HG03066 (cell line): ENCODE measurements at regions not wholly inside any gene's neighbourhood (a gene's known extent, or its start where the extent isn't known, plus 50 kb on each side); places are given as distances from the start of the nearest gene placed in this dataset.
"Not testable (repeated sequence)": the region's sequence is repeated elsewhere in the genome, so short reads cannot be mapped to it uniquely, and the experiment has no call there.

Experiments
- ATAC-seq: cut with Tn5 transposase; IDR thresholded peaks from one replicate; pipeline ENCODE4 v1.9.1; 2021; ENCODE audit warnings: low read depth; ENCODE audit not compliant: unreplicated experiment

DNA sequence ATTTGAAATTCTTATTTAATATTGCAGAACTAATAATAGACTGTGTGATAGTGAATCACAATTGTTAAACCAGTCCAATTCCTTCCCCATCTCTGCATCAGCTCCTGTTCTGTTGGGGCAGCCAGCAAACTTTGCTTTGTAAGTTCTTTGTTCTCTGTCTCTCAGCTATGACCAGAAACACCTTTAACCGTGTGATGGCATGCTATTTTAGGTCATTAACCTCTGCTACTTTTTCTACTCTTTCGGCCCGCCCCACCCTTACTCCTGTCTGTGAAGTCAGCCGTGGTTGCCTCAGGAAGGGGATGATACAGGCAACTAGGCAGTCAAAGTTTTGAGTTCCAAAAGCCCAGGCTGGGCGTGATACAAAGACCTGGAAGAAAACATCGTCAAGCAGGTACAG is 51.3 kb upstream of the EGFL6 start:
- no peak for ATAC-seq

DNA sequence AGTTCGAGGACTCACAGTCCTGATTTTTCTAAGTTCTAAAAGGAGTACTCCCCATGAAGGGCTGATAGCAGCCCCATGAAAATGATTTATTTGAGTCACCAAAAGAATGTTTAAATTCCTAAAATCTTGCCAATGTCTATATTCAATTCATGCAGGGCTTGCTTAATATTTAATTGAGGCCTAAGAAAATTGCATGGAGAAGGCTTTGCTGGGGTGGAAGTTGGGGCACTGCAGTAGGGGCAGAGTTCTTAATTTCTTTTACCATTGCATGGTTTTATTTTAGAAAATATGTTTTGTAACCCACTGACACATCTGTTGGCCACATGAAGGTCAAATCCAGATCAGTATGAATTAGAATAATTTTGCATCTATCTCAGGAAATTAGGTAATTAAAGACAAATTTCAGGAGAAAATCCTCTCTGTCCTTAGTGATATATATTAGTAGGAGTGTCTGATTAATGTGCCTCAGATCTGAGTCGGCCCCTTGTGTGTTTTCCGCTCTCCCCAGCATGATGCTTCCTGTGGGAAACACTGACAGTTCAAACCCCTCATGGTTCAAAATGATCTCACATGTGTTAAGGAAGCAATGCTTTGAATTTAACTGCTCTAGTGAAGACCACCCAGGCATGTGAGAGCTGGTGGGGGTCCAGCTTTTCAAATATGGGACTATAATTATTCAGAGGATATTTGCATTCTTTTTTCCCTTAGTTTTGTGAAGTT is 54.0 kb upstream of the EGFL6 start:
- ATAC-seq: no peak

DNA sequence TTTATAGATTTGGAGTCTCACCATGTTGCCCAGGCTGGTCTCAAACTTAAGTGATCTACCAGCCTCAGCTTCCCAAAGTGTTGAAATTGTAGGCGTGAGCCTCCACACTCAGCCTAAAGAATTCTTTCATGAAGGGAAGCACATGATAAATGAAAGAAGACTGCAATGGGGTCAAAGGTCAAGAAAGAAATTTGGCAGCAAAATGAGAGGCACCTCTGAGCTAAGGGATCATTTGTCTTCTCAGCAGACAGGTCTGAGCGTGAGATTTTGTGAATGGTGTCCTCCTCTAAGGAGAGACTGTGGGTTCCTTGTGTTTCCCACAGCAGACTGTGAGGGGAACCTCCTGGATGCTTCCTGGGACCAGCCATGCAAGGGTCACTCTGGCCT is 57.5 kb upstream of the EGFL6 start:
- no peak for ATAC-seq

DNA sequence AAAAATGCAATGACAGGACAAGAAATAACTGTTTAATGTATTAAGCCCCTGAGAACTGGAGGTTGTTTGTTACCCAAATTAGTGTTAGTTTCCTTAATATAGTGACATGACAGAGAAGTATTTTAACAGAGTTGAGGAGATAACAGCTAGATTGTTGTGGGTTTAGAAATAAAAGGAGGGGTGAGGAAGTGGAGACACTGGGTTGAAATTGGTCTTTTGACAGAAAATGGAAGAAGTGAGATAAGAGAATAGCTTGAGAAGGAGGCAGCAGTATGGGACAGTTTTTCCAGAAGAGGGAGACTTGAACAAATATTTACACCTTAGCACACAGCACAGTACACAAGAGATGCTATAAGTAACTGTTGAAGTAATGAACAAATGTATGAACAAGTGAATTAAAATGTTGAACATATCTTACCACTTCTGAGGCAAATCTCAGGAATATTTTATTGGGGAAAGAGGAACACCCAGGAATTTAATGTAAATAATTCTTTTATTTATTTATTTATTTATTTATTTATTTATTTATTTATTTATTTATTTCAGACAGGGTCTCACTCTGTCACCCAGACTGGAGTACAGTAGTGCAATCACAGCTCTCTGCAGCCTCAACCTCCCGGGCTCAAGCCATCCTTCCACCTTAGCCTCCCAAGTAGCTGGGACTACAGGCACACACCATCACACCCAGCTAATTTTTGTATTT is 58.0 kb upstream of the EGFL6 start:
- ATAC-seq: no peak

DNA sequence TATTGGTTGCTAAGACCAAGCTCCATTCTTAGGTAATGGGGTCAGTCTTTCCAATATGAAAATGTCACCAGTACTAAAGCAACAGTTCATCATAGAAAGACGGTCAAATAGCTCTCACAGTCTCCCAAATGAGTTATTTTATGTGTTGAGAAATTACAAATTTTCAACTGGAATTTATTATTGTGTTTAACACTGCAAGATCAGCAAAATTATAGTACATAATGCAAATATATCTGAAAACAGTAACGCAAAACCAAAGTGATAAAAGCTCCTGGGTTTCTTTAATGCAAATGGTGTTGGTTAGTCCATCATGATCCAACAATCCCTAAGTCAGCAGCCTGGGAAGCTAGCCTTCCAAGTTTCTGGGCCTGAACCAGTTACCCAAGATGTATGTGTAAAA is 61.5 kb upstream of the EGFL6 start:
- no peak for ATAC-seq

DNA sequence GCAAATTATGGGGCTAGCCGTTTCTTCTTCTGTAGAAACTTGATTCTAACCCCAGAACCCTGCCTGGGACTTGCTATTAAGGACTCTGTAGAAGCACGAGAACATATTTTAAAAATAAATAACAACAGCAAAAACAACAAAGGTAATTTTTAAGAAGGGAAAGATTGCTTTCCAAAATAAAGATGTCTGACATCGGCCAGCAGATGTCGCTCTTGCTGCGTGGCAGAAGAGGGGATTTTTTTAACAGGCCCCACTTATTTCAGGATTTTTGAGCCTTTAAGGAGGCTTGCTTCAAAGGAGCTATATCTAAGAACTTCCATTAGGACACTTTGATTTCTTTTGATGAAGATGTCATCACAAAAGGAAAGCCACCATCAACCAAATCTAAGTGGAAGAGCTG is 62.8 kb upstream of the EGFL6 start:
- ATAC-seq: no peak

DNA sequence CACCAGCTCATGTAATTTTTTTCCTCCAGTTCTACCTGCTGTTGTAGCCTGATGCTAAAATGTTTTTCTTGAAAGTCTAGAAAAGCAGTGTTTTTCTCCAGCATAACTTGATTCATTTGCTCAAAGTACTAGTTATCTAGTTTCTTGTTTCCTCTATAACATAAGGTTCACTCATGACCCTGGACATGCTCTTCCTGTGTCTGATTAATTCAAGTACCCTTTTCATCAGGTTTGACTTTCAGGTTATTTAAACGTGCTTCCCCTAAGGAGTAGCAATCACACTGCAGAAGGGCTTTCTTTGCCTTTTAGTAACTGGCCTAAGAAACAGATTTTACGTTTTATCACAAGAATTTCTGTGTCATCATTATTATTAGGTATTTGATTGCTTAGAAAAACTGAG is 66.8 kb upstream of the EGFL6 start:
- no peak for ATAC-seq

DNA sequence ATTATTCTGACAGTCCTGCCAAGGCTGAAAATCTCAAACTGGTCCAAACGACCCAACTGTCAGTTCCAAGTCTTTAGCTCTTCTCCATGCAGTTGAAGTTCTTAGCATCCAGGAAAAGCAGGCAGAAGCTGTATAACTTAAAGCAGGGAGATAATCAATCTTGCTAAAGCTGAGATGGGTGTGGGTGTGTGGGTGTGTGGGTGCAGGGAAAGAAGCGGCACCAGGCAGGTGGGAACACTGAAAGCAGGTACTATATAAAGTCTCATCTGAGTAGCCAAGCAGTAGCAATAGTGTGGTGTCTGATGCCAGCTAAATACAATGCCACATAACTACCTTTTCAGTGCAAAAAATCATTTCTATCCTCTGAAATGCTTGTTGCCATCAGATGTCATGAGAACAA is 69.7 kb upstream of the EGFL6 start:
- no peak for ATAC-seq

DNA sequence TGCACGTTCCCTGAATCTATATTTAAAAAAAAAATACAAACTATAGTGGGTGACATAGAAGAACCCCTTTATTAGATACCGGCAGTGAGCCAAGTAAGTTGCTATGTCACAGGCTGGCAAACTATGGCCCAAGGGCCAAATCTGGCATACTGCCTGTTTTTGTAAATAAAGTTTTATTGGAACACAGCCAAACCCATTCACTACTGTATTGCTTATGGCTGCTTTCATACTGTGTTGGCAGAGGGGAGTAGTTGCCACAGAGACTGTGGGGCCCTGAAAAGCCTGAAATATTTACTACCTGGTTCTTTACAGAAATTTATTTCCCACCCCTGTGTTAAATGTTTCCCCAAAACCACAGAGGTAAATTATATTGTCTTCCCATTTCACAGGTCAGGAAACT is 71.2 kb upstream of the EGFL6 start:
- ATAC-seq: no peak

DNA sequence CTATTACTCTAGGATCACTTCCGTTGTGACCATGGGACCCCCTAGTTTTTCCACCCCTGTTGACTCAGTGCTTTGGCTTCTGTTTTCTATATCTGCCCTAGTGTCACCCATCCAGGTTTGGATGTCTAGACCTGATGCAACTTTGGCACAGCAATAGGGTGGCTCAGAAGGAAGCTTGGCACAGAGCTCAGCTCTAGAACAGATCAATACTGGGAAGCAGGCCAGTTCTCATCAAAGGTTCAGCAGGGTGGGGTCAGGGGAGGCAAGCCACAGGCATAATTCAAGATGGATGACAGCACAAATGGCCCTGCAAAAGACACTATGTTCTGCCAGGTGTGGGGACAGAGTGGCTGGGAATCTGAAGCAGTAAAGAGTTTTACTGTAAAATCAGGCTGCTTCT is 74.2 kb upstream of the EGFL6 start:
- no peak for ATAC-seq

DNA sequence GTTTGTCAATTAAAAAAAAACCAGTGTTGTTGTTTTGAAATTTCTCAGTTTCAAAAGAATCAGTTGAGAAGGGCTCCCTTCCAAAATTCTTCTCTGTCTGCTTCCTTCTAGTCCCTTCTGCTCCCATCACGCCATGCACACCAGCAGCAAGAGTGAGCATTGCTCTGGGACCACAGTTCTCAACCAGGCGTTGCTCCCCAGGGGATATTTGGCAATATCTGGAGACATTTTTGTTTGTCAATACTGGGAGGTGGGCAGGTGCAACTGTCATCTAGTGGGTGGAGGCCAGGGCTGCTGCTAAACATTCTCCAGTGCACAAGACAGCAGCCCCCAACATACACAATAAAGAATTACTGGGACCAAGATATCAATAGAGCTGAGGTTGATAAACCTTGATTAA is 74.8 kb upstream of the EGFL6 start:
- no peak for ATAC-seq

DNA sequence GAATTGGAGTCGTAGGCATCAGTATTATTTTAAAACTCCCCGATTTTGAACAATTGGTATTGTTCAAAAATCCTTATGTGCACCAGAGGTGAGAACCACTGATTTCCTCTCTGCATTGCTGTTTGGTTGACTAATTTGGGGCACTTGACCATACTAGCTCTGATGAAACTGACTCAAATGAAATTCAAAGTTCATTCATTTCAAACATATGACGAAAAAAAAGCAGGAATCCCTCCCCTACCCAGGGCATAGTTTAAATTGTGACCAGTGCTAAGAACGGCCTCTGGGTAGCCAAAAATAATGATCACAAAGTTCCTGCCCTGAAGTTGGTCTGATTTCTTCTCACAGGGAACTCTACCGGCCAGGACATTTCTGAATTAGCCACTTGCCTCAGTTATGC is 75.7 kb upstream of the EGFL6 start:
- ATAC-seq: no peak

DNA sequence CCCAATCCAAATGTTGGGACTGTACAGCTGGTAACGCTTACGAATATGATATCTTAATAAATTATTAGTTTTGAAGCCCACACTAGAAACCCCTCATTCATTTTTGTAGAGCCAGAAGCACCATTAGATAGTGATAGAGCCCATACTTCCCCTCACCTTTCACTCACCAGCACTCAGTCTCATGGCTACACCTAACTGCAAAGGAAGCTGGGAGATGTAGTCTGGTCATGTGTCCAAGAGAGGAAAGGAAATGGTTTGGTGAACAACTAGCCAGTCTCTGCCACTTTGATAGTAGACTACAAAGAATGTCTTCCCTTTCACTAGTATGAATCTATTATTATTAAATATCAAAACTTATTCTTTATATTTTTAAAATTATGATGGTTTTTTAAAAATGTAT is 77.1 kb upstream of the EGFL6 start:
- no peak for ATAC-seq

DNA sequence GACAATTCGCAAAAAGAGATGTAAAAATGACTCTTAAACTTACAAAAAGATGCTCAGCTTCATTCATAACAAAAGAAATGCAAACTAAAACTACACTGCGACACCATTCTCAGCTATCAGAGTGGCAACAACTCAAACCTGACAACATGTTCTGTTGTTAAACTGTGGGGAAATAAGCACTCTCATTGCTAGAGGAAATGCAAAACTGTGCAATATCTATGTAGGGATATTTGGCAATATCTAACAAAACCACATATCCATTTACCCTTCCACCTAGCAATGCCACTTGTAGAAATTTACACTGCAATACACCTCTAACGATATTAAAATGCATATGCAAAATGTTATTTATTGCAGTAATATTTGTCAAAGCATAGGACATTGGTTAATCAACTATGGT is 78.3 kb upstream of the EGFL6 start:
- no peak for ATAC-seq

DNA sequence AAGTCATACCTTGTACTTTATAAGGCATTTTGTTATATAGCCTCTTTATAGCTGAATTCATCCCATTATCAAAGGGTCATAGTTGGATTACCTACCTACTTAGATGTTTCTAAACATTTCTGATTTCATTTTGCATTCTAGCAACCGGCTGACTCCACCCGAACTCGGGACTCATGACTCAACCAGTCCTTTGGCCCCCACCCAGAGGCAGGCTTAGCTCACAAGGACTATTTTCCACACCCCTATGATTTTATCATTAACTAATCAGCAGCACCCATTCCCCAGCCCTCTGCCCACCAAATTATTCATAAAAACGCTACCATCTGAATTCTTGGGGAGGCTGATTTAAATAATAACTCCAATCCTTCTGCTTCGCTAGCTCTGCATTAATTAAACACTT is 79.9 kb upstream of the EGFL6 start:
- no peak for ATAC-seq

DNA sequence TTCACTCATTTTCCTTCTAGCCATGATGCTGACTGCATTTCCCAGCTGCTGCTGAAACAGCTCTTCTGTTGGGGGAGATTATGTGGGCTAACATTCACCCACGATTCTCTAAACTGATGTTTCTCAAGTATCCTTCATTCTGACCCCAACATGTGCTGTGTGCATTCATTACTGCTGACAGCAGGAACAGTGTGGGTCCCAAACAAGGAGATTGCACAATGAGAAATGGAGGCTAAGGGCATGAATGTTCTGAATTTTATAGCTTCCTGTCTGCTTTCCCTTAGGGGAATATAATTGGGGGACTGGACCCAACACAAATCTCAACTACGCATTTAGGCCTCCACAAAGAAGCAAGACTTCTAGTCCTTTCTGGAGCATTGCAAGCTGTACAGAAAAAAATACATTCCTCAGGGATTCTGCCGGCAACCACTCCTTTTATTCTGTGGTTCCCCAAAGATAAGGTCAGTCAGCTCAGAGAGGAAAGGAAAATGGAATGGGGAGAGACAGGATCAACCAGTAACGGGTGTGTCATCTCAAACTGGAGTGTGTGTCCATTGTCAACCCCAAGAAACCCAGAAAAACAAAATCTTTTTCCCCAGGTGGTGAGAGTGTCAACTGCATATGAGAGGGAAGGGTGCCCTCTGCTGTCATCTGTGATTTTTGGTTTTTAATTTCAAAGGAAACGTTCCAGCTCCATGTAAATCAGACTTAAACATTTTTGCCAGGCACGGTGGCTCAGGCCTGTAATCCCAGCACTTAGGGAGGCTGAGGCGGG is 81.5 kb upstream of the EGFL6 start:
- ATAC-seq: peak; percentile 61

DNA sequence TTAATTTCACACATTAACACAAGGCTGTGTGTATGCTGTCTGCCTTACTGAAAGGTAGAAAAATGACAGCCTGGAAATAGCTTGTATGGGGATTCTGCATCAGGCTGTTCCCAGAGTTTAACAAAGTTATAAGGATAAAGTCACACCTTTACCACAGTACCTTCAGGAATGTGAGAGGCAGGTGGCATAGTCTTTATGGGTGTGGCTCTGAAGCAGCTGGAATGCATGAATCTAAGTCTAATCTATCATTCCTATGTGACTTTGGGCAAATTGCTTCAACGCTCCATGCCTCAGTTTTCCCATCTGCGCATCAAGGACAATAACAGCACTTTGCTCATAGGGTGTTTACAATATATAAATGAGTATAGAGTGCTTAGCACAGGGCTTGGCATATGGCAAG is 84.2 kb upstream of the EGFL6 start:
- no peak for ATAC-seq

DNA sequence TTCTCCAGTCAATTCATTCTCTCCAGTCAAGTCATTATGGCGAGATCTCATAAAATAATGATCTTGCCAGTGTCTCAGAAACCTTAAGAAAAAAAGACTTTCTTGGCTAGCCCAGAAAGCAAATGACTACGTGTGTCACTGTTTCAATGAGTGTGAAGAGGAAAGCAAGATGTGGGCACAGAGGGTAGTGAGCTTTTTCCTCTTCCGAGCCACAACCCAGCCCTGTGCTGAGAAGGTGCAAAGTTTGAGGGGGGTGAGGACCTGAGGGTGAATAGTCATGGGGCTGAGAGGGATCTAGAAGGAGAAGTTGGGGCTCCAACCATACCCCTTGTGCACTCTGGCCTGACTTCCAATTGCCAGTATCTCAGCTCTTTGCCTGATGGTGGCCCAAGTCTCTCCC is 85.6 kb upstream of the EGFL6 start:
- ATAC-seq: no peak

DNA sequence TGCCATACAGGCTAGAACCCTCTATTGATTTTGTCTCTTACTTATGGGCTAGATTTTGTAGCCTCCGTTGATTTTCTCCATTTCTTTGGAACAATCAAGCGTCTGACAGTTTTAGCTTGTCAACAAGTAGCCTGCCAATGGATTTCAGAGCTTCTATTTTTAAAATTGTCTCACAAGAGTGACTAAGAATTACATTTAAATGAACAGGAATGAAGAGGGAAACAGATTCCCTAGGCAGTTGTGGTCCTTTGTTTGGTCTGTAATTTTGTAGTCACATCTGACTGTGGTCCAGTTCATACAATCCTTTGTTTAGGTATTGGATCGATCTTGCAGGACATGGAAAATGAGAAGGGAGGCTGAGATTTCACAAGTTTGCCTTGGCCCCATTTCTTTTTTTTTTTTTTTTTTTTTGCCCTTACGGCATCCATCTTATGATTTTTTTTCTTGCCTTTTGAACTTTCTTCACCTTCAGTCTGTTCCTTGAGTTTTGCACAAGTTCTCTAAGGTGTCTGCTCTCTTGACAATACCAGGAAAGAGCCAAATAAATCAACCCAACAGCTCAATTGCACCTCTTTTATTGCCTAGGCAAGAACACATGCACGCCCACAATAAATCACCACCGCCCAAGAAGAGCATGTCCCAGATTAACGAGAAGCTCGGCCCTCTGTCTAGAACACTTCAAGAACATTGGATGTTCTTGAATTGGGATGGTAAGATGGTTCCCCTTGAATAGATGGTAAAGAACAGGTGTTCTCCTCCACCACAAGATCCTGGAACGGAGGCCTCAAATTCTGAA is 86.5 kb upstream of the EGFL6 start:
- no peak for ATAC-seq

DNA sequence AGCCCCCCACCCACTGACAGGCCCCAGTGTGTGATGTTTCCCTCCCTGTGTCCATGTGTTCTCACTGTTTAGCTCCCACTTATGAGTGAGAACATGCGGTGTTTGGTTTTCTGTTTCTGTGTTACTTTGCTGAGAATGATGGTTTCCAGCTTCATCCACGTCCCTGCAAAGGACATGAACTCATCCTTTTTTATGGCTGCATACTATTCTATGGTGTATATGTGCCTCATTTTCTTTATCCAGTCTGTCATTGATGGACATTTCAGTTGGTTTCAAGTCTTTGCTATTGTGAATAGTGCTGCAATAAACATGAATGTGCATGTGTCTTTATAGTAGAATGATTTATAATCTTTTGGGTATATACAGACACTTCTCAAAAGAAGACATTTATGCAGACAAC is 88.6 kb upstream of the EGFL6 start:
- ATAC-seq: not testable (repeated sequence)

DNA sequence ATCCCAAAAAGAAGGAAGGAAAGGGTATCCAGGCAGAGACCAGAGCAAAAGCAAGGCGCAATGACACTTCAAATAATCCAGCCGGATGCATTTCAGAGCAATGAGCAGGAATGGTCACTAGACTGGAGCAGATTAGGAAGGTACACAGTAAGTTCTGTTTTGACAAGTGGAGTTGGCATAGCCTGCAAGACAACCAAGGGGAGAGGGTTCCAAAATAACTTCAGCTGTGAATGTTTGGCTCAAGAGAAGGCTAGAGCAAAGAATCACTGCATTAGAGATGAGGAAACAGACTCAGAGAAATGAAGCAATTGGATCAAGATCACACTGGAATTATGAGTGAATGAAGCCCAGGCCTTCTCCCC is 90.0 kb upstream of the EGFL6 start:
- ATAC-seq: no peak
